ENCODE measurements at regions not wholly inside any gene's neighbourhood (a gene's known extent, or its start where the extent isn't known, plus 50 kb on each side); places are given as distances from the start of the nearest gene placed in this dataset.
"Not testable (repeated sequence)": the region's sequence is repeated elsewhere in the genome, so short reads cannot be mapped to it uniquely, and the experiment has no call there.

GRCh38 chr10:2618690-2619089, 448.7 kb upstream of the PFKP start:
- no peak for DNase-seq

- no peak for DNase-seq
These were observed 451.1 kb upstream of the PFKP start for GRCh38 chr10:2616215-2616614.

- DNase-seq: no peak
These were observed 455.7 kb upstream of the PFKP start for GRCh38 chr10:2611603-2612002.

- no peak for DNase-seq
These were observed 456.4 kb upstream of the PFKP start for GRCh38 chr10:2610946-2611345.

- no peak for DNase-seq
These were observed 462.5 kb upstream of the PFKP start for GRCh38 chr10:2604891-2605290.

- no peak for DNase-seq
These were observed 467.8 kb upstream of the PFKP start for GRCh38 chr10:2599571-2599970.

- DNase-seq: no peak
These were observed 474.8 kb upstream of the PFKP start for GRCh38 chr10:2592360-2593160.

- DNase-seq: no peak
These were observed 478.2 kb upstream of the PFKP start for GRCh38 chr10:2589196-2589595.

GRCh38 chr10:2584385-2584784, 483.0 kb upstream of the PFKP start:
- no peak for DNase-seq

GRCh38 chr10:2576892-2577291, 490.5 kb upstream of the PFKP start:
- no peak for DNase-seq

- no peak for DNase-seq
These were observed 491.9 kb upstream of the PFKP start for GRCh38 chr10:2575460-2575859.

GRCh38 chr10:2572611-2573010, 494.7 kb upstream of the PFKP start:
- DNase-seq: no peak

GRCh38 chr10:2556883-2557282, 510.5 kb upstream of the PFKP start:
- no peak for DNase-seq

GRCh38 chr10:2548071-2548470, 519.3 kb upstream of the PFKP start:
- DNase-seq: no peak

GRCh38 chr10:2547606-2548005, 519.7 kb upstream of the PFKP start:
- DNase-seq: no peak

- not testable (repeated sequence) for DNase-seq
These were observed 520.5 kb upstream of the PFKP start for GRCh38 chr10:2546894-2547293.

- DNase-seq: no peak
These were observed 523.4 kb upstream of the PFKP start for GRCh38 chr10:2543974-2544373.

GRCh38 chr10:2543142-2543886, 524.0 kb upstream of the PFKP start:
- DNase-seq: no peak

GRCh38 chr10:2541176-2541575, 526.2 kb upstream of the PFKP start:
- no peak for DNase-seq

- DNase-seq: no peak
These were observed 537.4 kb upstream of the PFKP start for GRCh38 chr10:2529945-2530344.

GRCh38 chr10:2525781-2526180, 541.6 kb upstream of the PFKP start:
- no peak for DNase-seq

- no peak for DNase-seq
These were observed 548.2 kb upstream of the PFKP start for GRCh38 chr10:2519139-2519538.

- DNase-seq: no peak
These were observed 558.2 kb upstream of the PFKP start for GRCh38 chr10:2509081-2509531.

- not testable (repeated sequence) for DNase-seq
These were observed 565.9 kb upstream of the PFKP start for GRCh38 chr10:2501366-2501940.
